AG10803 (cell line): ENCODE measurements at regions not wholly inside any gene's neighbourhood (a gene's known extent, or its start where the extent isn't known, plus 50 kb on each side); places are given as distances from the start of the nearest gene placed in this dataset.

ENCODE experiments used
- DNase-seq: peaks from one replicate; pipeline ENCODE4 v3.0.0; 2010; ENCODE audit warnings: low read depth
- H3K4me3 ChIP-seq: 2 replicates; pipeline ENCODE4 v1.5.1; 2011; ENCODE audit warnings: mild to moderate bottlenecking, low read length, control low read depth
- TF ChIP-seq, protein P1 (sequence below): conservative IDR thresholded peaks from 2 replicates; pipeline ENCODE4 v1.5.1; 2011; ENCODE audit warnings: mild to moderate bottlenecking, low read length, control low read depth, inconsistent platforms

- TF ChIP-seq, protein P1, sequence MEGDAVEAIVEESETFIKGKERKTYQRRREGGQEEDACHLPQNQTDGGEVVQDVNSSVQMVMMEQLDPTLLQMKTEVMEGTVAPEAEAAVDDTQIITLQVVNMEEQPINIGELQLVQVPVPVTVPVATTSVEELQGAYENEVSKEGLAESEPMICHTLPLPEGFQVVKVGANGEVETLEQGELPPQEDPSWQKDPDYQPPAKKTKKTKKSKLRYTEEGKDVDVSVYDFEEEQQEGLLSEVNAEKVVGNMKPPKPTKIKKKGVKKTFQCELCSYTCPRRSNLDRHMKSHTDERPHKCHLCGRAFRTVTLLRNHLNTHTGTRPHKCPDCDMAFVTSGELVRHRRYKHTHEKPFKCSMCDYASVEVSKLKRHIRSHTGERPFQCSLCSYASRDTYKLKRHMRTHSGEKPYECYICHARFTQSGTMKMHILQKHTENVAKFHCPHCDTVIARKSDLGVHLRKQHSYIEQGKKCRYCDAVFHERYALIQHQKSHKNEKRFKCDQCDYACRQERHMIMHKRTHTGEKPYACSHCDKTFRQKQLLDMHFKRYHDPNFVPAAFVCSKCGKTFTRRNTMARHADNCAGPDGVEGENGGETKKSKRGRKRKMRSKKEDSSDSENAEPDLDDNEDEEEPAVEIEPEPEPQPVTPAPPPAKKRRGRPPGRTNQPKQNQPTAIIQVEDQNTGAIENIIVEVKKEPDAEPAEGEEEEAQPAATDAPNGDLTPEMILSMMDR: no peak
- peak; percentile 52 for DNase-seq
Observed at GRCh38 chr7:46581268-46581667, 660.2 kb upstream of the IGFBP3 start.

GRCh38 chr7:46580766-46581165 lies 659.7 kb upstream of the IGFBP3 start:
- no peak overlapping the region for H3K4me3 ChIP-seq
- TF ChIP-seq, protein P1: no peak
- peak; percentile 45 for DNase-seq

More at GRCh38 chr7:46581268-46581667, 660.2 kb upstream of the IGFBP3 start:
- no peak overlapping the region for H3K4me3 ChIP-seq

- no peak overlapping the region for H3K4me3 ChIP-seq
- no peak for DNase-seq
- TF ChIP-seq, protein P1: no peak
Observed at GRCh38 chr7:46577394-46577793, 656.3 kb upstream of the IGFBP3 start.

GRCh38 chr7:46576950-46577349 lies 655.9 kb upstream of the IGFBP3 start:
- H3K4me3 ChIP-seq: no peak overlapping the region
- peak; percentile 44 for DNase-seq
- TF ChIP-seq, protein P1: no peak

GRCh38 chr7:46572691-46573090 lies 651.6 kb upstream of the IGFBP3 start:
- no peak for DNase-seq
- no peak overlapping the region for H3K4me3 ChIP-seq
- TF ChIP-seq, protein P1: no peak

- TF ChIP-seq, protein P1: no peak
- no peak for DNase-seq
- H3K4me3 ChIP-seq: no peak overlapping the region
Observed at GRCh38 chr7:46571996-46572395, 650.9 kb upstream of the IGFBP3 start.

DNA sequence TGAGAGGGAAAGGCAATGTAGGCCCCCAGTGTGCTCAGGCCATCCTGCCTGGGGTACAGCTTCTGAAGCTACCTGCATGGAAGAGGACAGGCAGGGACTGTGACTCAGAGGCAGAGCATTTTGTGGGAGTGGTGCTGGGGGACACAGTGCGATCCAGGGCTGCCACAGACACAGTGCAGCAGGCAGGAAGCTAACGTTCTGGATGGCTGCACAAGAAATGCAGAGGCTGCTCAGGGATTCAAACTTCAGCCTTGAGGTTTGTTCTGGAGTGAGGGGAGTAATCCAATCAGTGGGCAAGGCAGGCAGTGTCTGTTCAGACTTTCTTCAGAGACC lies 648.0 kb upstream of the IGFBP3 start:
- DNase-seq: no peak
- H3K4me3 ChIP-seq: no peak overlapping the region
- TF ChIP-seq, protein P1: no peak
